DND-41 (cell line): ENCODE measurements at regions not wholly inside any gene's neighbourhood (a gene's known extent, or its start where the extent isn't known, plus 50 kb on each side); places are given as distances from the start of the nearest gene placed in this dataset.

ENCODE experiments used
- ATAC-seq: fragments of 200-7000 bp; cut with Tn5 transposase; 3 replicates; pipeline ENCODE4 v1.9.1; 2021; ENCODE audit warnings: low read depth; ENCODE audit not compliant: insufficient read depth
- DNase-seq: peaks from one replicate; pipeline ENCODE4 v3.0.0-alpha.2; 2020
- H2AFZ ChIP-seq: 2 replicates; pipeline ENCODE4 v1.6.0; 2012; ENCODE audit warnings: low read depth, low read length
- H3K27ac ChIP-seq: 2 replicates; pipeline ENCODE4 v1.5.1; 2012; ENCODE audit warnings: low read length, inconsistent platforms
- H3K27me3 ChIP-seq: fragments of 200-600 bp; sonication (generic); 2 replicates; pipeline ENCODE4 v1.6.0; 2012; ENCODE audit warnings: low read length, mild to moderate bottlenecking, inconsistent platforms; ENCODE audit not compliant: insufficient read depth, poor library complexity
- H3K36me3 ChIP-seq: 2 replicates; pipeline ENCODE4 v1.5.1; 2012; ENCODE audit warnings: low read length, inconsistent platforms; ENCODE audit not compliant: insufficient read depth
- H3K4me1 ChIP-seq: 2 replicates; pipeline ENCODE4 v1.5.1; 2012; ENCODE audit warnings: mild to moderate bottlenecking, low read length; ENCODE audit not compliant: insufficient read depth
- H3K4me2 ChIP-seq: 2 replicates; pipeline ENCODE4 v1.6.0; 2012; ENCODE audit warnings: mild to moderate bottlenecking, moderate library complexity, low read length, inconsistent platforms; ENCODE audit not compliant: insufficient read depth
- H3K4me3 ChIP-seq, 2 experiments: fragments of 200-600 bp in 1 of 2; shearing (Covaris generic) in 1 of 2; 2 replicates each; pipeline ENCODE4 v1.5.1; 2012 to 2016; ENCODE audit warnings: inconsistent platforms in 2 of 2, low read length in 2 of 2, mild to moderate bottlenecking in 2 of 2, low read depth in 1 of 2, moderate library complexity in 1 of 2
- H3K79me2 ChIP-seq: 2 replicates; pipeline ENCODE4 v1.6.0; 2012; ENCODE audit warnings: low read length, inconsistent platforms; ENCODE audit not compliant: insufficient read depth
- H3K9ac ChIP-seq: 2 replicates; pipeline ENCODE4 v1.6.0; 2012; ENCODE audit warnings: low read depth, mild to moderate bottlenecking, inconsistent platforms, low read length, moderate library complexity
- H3K9me3 ChIP-seq: 2 replicates; pipeline ENCODE4 v1.5.1; 2012; ENCODE audit warnings: low read length, moderate library complexity, mild to moderate bottlenecking, inconsistent platforms; ENCODE audit not compliant: insufficient read depth, severe bottlenecking
- H4K20me1 ChIP-seq: 2 replicates; pipeline ENCODE4 v1.6.0; 2012; ENCODE audit warnings: low read length; ENCODE audit not compliant: insufficient read depth
- EZH2 ChIP-seq: IDR thresholded peaks from 3 replicates; pipeline ENCODE4 v1.6.1; 2012; ENCODE audit warnings: borderline replicate concordance, low read depth, mild to moderate bottlenecking, moderate library complexity, low read length, inconsistent platforms; ENCODE audit not compliant: severe bottlenecking
- TF ChIP-seq, protein P1 (sequence below): IDR thresholded peaks from 2 replicates; pipeline ENCODE4 v1.5.1; 2012; ENCODE audit warnings: borderline replicate concordance, low read length, moderate library complexity, mild to moderate bottlenecking; ENCODE audit not compliant: poor library complexity, severe bottlenecking; ENCODE audit errors: extremely low read depth

DNA sequence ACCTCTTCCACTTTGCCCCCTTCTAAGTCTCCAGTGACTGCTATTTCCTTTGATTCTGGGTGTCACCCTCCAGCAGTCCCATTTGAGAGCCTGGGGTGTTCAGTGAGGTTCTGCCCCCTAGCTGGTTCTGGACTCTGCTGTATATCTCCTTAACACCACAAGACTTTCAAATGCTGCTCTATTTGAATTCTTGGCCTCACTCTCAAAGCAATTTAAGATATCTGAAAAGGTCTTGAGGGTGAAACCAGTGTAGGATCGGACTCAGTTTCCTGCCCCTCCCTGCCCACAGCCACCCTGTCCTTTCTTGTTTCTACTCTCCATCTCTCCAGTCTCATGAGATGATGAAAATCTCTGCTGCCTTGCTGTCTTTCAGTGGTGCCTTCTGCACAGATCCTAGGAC is 280.9 kb downstream of the TENT4A start:
- no peaks in the 10 kb centered on the region for H3K9me3 ChIP-seq
- H3K9ac ChIP-seq, result no peak overlapping the region
- no peaks in the 10 kb centered on the region for H4K20me1 ChIP-seq
- no peaks in the 10 kb centered on the region for H3K27me3 ChIP-seq
- no peak overlapping the region for H3K4me2 ChIP-seq
- H3K4me3 ChIP-seq, result no peak overlapping the region
- H3K36me3 ChIP-seq, result no peaks in the 10 kb centered on the region
- TF ChIP-seq EZH2, result no peak
- TF ChIP-seq, protein P1, sequence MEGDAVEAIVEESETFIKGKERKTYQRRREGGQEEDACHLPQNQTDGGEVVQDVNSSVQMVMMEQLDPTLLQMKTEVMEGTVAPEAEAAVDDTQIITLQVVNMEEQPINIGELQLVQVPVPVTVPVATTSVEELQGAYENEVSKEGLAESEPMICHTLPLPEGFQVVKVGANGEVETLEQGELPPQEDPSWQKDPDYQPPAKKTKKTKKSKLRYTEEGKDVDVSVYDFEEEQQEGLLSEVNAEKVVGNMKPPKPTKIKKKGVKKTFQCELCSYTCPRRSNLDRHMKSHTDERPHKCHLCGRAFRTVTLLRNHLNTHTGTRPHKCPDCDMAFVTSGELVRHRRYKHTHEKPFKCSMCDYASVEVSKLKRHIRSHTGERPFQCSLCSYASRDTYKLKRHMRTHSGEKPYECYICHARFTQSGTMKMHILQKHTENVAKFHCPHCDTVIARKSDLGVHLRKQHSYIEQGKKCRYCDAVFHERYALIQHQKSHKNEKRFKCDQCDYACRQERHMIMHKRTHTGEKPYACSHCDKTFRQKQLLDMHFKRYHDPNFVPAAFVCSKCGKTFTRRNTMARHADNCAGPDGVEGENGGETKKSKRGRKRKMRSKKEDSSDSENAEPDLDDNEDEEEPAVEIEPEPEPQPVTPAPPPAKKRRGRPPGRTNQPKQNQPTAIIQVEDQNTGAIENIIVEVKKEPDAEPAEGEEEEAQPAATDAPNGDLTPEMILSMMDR, result no peak
- no peak for ATAC-seq
- no peak overlapping the region for H2AFZ ChIP-seq
- no peaks in the 10 kb centered on the region for H3K4me1 ChIP-seq
- H3K79me2 ChIP-seq, result no peaks in the 10 kb centered on the region
- no peak overlapping the region for H3K27ac ChIP-seq
- no peak for DNase-seq

DNA sequence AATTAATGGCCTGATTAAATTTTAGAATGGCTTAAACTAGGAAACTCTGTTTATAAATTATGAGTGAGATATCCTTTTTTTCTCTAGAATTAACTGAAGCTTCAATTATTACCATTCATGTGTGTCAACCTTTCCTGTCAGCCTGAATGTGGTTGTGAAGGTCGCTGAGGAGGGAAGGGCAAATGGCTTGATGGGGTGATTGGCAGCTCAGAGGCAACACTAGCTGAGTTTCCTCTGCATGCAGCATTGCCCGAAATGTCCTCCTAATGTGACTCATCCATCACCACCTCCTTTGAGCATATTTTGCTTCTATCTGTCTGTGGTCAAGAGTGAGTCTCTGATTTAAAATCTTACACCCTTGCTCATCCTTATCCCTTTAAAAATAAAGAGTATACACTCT is 281.9 kb downstream of the TENT4A start:
- ATAC-seq (no peak), DNase-seq (no peak)
- Histone ChIP-seq H3K27me3 (no peaks in the 10 kb centered on the region), H3K27ac (no peak overlapping the region), H3K4me3 (no peak overlapping the region), H3K36me3 (no peaks in the 10 kb centered on the region), H4K20me1 (no peaks in the 10 kb centered on the region), H3K9ac (no peak overlapping the region), H3K79me2 (no peaks in the 10 kb centered on the region), H3K4me1 (no peaks in the 10 kb centered on the region), H3K9me3 (no peaks in the 10 kb centered on the region), H3K4me2 (no peak overlapping the region), H2AFZ (no peak overlapping the region)
- TF ChIP-seq, protein P1, result no peak

DNA sequence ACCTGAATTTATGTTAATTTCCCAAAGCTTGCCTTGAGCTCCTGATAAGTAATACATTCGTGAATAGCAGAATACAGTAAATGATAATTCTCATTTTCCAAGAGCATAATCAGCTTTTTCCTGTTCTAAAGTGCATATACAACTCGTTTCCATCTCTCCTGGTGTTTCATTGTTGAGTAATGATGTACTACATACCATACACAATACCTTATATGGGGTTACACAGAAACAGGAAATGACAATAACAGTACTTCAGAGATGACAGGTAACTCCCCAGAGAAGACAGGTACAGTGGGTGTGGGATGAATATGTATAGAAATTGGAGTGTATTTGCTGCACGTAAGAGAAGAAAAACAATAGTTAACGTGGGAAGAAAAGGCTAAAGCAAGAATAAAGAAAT is 287.1 kb downstream of the TENT4A start:
- no peaks in the 10 kb centered on the region for H3K79me2 ChIP-seq
- H3K4me3 ChIP-seq, result no peak overlapping the region
- no peak overlapping the region for H2AFZ ChIP-seq
- no peak overlapping the region for H3K27ac ChIP-seq
- H3K9ac ChIP-seq, result no peak overlapping the region
- H3K27me3 ChIP-seq, result no peaks in the 10 kb centered on the region
- no peaks in the 10 kb centered on the region for H3K36me3 ChIP-seq
- no peaks in the 10 kb centered on the region for H3K9me3 ChIP-seq
- no peaks in the 10 kb centered on the region for H3K4me1 ChIP-seq
- H3K4me2 ChIP-seq, result no peak overlapping the region
- DNase-seq (no peak), ATAC-seq (no peak)
- no peaks in the 10 kb centered on the region for H4K20me1 ChIP-seq
- TF ChIP-seq, protein P1, result no peak
- TF ChIP-seq EZH2, result no peak

DNA sequence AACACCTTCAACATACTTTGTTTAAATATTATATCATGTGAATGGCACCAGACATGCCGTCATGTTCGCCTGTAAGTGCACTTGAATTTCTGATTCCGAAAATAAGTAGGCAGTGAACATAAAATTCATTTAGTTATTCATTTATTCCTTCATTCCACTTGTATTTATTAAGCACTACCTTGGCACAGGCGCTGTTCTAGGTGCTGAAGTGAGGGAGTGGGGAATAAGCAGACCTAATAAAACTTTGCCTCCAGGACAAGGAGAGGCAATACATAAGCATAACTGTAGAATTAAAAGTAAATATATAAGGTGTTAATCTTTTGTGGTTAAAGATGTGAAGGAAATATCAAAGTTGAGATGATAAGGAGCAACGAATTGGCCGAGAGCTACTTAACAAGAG is 297.4 kb downstream of the TENT4A start:
- DNase-seq (peak; percentile 20), ATAC-seq (no peak)
- Histone ChIP-seq H3K9ac (no peak overlapping the region), H3K79me2 (no peaks in the 10 kb centered on the region), H3K4me1 (no peaks in the 10 kb centered on the region), H2AFZ (no peak overlapping the region), H4K20me1 (no peaks in the 10 kb centered on the region), H3K27me3 (no peaks in the 10 kb centered on the region), H3K36me3 (no peaks in the 10 kb centered on the region), H3K27ac (no peak overlapping the region), H3K4me2 (no peak overlapping the region), H3K9me3 (no peaks in the 10 kb centered on the region), H3K4me3 (no peak overlapping the region)
- TF ChIP-seq, protein P1, result no peak
- no peak for TF ChIP-seq EZH2
